IMR-90 (cell line): ENCODE measurements at regions not wholly inside any gene's neighbourhood (a gene's known extent, or its start where the extent isn't known, plus 50 kb on each side); places are given as distances from the start of the nearest gene placed in this dataset.

ENCODE experiments used
- ATAC-seq: fragments of 200-7000 bp; cut with Tn5 transposase; 2 replicates; pipeline ENCODE4 v1.9.1; 2020; ENCODE audit warnings: low read depth, mild to moderate bottlenecking, moderate library complexity
- BruUV-seq: library from RNA; stranded (reverse); fragments of 400-500 nt; replicated peaks from 2 replicates; lab custom pipeline; 2021; lab: Mats Ljungman, UMichigan
- CTCF ChIA-PET: fragments of 300-600 bp; formaldehyde crosslinking; extraction: SDS; loops from one replicate; lab custom pipeline; 2021; ENCODE audit warnings: antibody characterized with exemption; lab: Yijun Ruan, JAX
- POLR2A ChIA-PET: fragments of 300-600 bp; sonication (Branson Sonifier 250); formaldehyde crosslinking; loops from one replicate; lab custom pipeline; 2022; ENCODE audit warnings: antibody characterized with exemption; ENCODE audit not compliant: unreplicated experiment; lab: Charles Lee
- DNase-seq: peaks from one replicate; pipeline ENCODE4 v3.0.0; 2013
- H2AFZ ChIP-seq: replicated peaks from 2 replicates; pipeline ENCODE3; 2013; ENCODE audit warnings: low read length, mild to moderate bottlenecking; ENCODE audit not compliant: poor library complexity
- H2AK5ac ChIP-seq: 2 replicates; pipeline ENCODE4 v1.6.1; 2013; ENCODE audit warnings: low read depth, low read length, inconsistent platforms
- H2AK9ac ChIP-seq: replicated peaks from 2 replicates; pipeline ENCODE3; 2013; ENCODE audit warnings: mild to moderate bottlenecking, low read depth, low read length, moderate library complexity; ENCODE audit not compliant: poor library complexity
- H2BK120ac ChIP-seq: 2 replicates; pipeline ENCODE4 v1.6.1; 2013; ENCODE audit warnings: low read depth, low read length, inconsistent platforms
- H2BK15ac ChIP-seq: 3 replicates; pipeline ENCODE4 v1.6.1; 2013; ENCODE audit warnings: low read depth, low read length, inconsistent platforms
- H2BK20ac ChIP-seq: 2 replicates; pipeline ENCODE4 v1.6.1; 2013; ENCODE audit warnings: low read depth, mild to moderate bottlenecking, inconsistent platforms, low read length, moderate library complexity
- H2BK5ac ChIP-seq: 2 replicates; pipeline ENCODE4 v1.6.1; 2013; ENCODE audit warnings: mild to moderate bottlenecking, low read depth, low read length, inconsistent platforms; ENCODE audit not compliant: poor library complexity, severe bottlenecking
- H3K14ac ChIP-seq: replicated peaks from 2 replicates; pipeline ENCODE4 v1.6.1; 2013; ENCODE audit warnings: low read depth, low read length, inconsistent platforms
- H3K18ac ChIP-seq: 2 replicates; pipeline ENCODE4 v1.6.1; 2013; ENCODE audit warnings: low read depth, low read length, control low read depth
- H3K23ac ChIP-seq: 2 replicates; pipeline ENCODE4 v1.6.1; 2013; ENCODE audit warnings: low read depth, low read length, inconsistent platforms
- H3K27ac ChIP-seq: 2 replicates; pipeline ENCODE4 v1.5.1; 2013; ENCODE audit warnings: mild to moderate bottlenecking, control low read depth, low read length; ENCODE audit not compliant: insufficient read depth
- H3K27me3 ChIP-seq: 2 replicates; pipeline ENCODE4 v1.6.1; 2013; ENCODE audit warnings: low read length; ENCODE audit not compliant: control insufficient read depth, insufficient read depth
- H3K36me3 ChIP-seq: 2 replicates; pipeline ENCODE4 v1.6.1; 2013; ENCODE audit warnings: low read length, mixed read lengths; ENCODE audit not compliant: control insufficient read depth, insufficient read depth
- H3K4ac ChIP-seq: 2 replicates; pipeline ENCODE4 v1.6.1; 2013; ENCODE audit warnings: low read depth, low read length, inconsistent platforms
- H3K4me1 ChIP-seq: 2 replicates; pipeline ENCODE4 v1.6.1; 2013; ENCODE audit warnings: low read length, mixed read lengths; ENCODE audit not compliant: control insufficient read depth, insufficient read depth
- H3K4me2 ChIP-seq: 2 replicates; pipeline ENCODE4 v1.6.1; 2013; ENCODE audit warnings: low read depth, mild to moderate bottlenecking, control low read depth, low read length, moderate library complexity
- H3K4me3 ChIP-seq: 2 replicates; pipeline ENCODE4 v1.5.1; 2013; ENCODE audit warnings: low read depth, mild to moderate bottlenecking, control low read depth, low read length, moderate library complexity; ENCODE audit not compliant: insufficient read depth
- H3K56ac ChIP-seq: 2 replicates; pipeline ENCODE4 v1.6.1; 2013; ENCODE audit warnings: low read length, inconsistent platforms; ENCODE audit not compliant: insufficient read depth; ENCODE audit errors: extremely low read depth
- H3K79me1 ChIP-seq, 2 experiments: 2 replicates each; pipeline ENCODE4 v1.6.1; 2013; ENCODE audit warnings: low read length in 2 of 2, inconsistent platforms in 1 of 2, low read depth in 1 of 2
- H3K9ac ChIP-seq: 2 replicates; pipeline ENCODE4 v1.6.1; 2013; ENCODE audit warnings: low read depth, low read length, control low read depth
- H3K9me1 ChIP-seq: 2 replicates; pipeline ENCODE4 v1.6.1; 2013; ENCODE audit warnings: low read length, inconsistent platforms; ENCODE audit not compliant: insufficient read depth
- H3K9me3 ChIP-seq: 2 replicates; pipeline ENCODE4 v1.6.1; 2013; ENCODE audit warnings: low read length; ENCODE audit not compliant: control insufficient read depth, insufficient read depth
- H4K20me1 ChIP-seq: 2 replicates; pipeline ENCODE4 v1.6.1; 2013; ENCODE audit warnings: low read length, inconsistent platforms; ENCODE audit not compliant: insufficient read depth
- H4K5ac ChIP-seq: 2 replicates; pipeline ENCODE4 v1.6.1; 2013; ENCODE audit warnings: mild to moderate bottlenecking, low read depth, low read length, control low read depth
- H4K8ac ChIP-seq, 2 experiments: 2 replicates each; pipeline ENCODE4 v1.6.1; 2013; ENCODE audit warnings: low read depth in 2 of 2, low read length in 2 of 2, control low read depth in 1 of 2, inconsistent platforms in 1 of 2
- H4K91ac ChIP-seq: 2 replicates; pipeline ENCODE4 v1.6.1; 2013; ENCODE audit warnings: low read depth, low read length, inconsistent platforms; ENCODE audit not compliant: insufficient read depth
- BHLHE40 ChIP-seq: fragments of 150-350 bp; IDR thresholded peaks from 2 replicates; pipeline ENCODE4 v1.6.1; 2016; ENCODE audit warnings: mild to moderate bottlenecking, low read depth, low read length
- CEBPB ChIP-seq: IDR thresholded peaks from 2 replicates; pipeline ENCODE4 v1.6.1; 2012; ENCODE audit warnings: low read depth, low read length, improper control_type of control experiment
- CHD1 ChIP-seq: IDR thresholded peaks from 2 replicates; pipeline ENCODE4 v1.6.1; 2012; ENCODE audit warnings: low read depth, low read length, improper control_type of control experiment
- MAFK ChIP-seq: IDR thresholded peaks from 2 replicates; pipeline ENCODE4 v1.6.1; 2012; ENCODE audit warnings: low read depth, low read length, improper control_type of control experiment
- MAZ ChIP-seq: IDR thresholded peaks from 2 replicates; pipeline ENCODE4 v1.6.1; 2012; ENCODE audit warnings: low read depth, mild to moderate bottlenecking, low read length, improper control_type of control experiment, moderate library complexity, borderline replicate concordance
- MXI1 ChIP-seq: IDR thresholded peaks from 2 replicates; pipeline ENCODE4 v1.6.1; 2012; ENCODE audit warnings: low read depth, mild to moderate bottlenecking, low read length, moderate library complexity, borderline replicate concordance
- NFE2L2 ChIP-seq: fragments of 150-350 bp; IDR thresholded peaks from 2 replicates; pipeline ENCODE4 v1.6.1; 2016; ENCODE audit warnings: low read depth, mild to moderate bottlenecking, low read length
- POLR2A ChIP-seq: IDR thresholded peaks from 2 replicates; pipeline ENCODE4 v1.6.1; 2012; ENCODE audit warnings: mild to moderate bottlenecking, low read depth, low read length
- RAD21 ChIP-seq: IDR thresholded peaks from 2 replicates; pipeline ENCODE4 v1.6.1; 2012; ENCODE audit warnings: low read length, improper control_type of control experiment
- RCOR1 ChIP-seq: IDR thresholded peaks from 2 replicates; pipeline ENCODE4 v1.6.1; 2012; ENCODE audit warnings: mild to moderate bottlenecking, low read length, improper control_type of control experiment; ENCODE audit not compliant: insufficient replicate concordance
- SMC3 ChIP-seq: fragments of 150-350 bp; IDR thresholded peaks from 2 replicates; pipeline ENCODE4 v1.6.1; 2016; ENCODE audit warnings: low read depth, mild to moderate bottlenecking, antibody characterized with exemption, low read length, moderate library complexity
- WGBS, 2 experiments: methylation state at CpG; one replicate each; pipeline versions ENCODE4 v1.1.5 to v1.1.7; 2013; ENCODE audit warnings: missing lambda C conversion rate in 2 of 2; ENCODE audit not compliant: insufficient read length in 1 of 2; ENCODE audit errors: extremely low coverage in 2 of 2; 5-methylcytosine and 5-hydroxymethylcytosine counted together
- dilution Hi-C: fragments of 300-500 bp; cut with HindIII; formaldehyde crosslinking; loops from one replicate; pipeline ENCODE4 v1.14.3; 2018; ENCODE audit warnings: low sequenced_read_pairs; ENCODE audit not compliant: unreplicated experiment
- in situ Hi-C: fragments of 300-500 bp; cut with MboI; formaldehyde crosslinking; loops from 3 replicates; pipeline ENCODE4 v1.14.3; 2019; ENCODE audit warnings: low sequenced_read_pairs, inconsistent platforms, mixed read lengths
- intact Hi-C: fragments of 100-400 bp; cut with micrococcal nuclease; formaldehyde crosslinking; loops from 2 replicates; pipeline ENCODE4 v1.10.0; 2022
- TF ChIP-seq, protein P1 (sequence below): fragments of 150-350 bp; IDR thresholded peaks from 2 replicates; pipeline ENCODE4 v1.6.1; 2016; ENCODE audit warnings: low read depth, mild to moderate bottlenecking, low read length, moderate library complexity, borderline replicate concordance
- TF ChIP-seq, protein P2 (sequence below): fragments of 150-350 bp; IDR thresholded peaks from 2 replicates; pipeline ENCODE4 v1.6.1; 2017; ENCODE audit warnings: mild to moderate bottlenecking, antibody characterized with exemption, low read length, low read depth
- TF ChIP-seq, protein P3 (sequence below): conservative IDR thresholded peaks from 2 replicates; pipeline ENCODE4 v1.5.1; 2012; ENCODE audit warnings: mild to moderate bottlenecking, low read depth, low read length, improper control_type of control experiment

DNA sequence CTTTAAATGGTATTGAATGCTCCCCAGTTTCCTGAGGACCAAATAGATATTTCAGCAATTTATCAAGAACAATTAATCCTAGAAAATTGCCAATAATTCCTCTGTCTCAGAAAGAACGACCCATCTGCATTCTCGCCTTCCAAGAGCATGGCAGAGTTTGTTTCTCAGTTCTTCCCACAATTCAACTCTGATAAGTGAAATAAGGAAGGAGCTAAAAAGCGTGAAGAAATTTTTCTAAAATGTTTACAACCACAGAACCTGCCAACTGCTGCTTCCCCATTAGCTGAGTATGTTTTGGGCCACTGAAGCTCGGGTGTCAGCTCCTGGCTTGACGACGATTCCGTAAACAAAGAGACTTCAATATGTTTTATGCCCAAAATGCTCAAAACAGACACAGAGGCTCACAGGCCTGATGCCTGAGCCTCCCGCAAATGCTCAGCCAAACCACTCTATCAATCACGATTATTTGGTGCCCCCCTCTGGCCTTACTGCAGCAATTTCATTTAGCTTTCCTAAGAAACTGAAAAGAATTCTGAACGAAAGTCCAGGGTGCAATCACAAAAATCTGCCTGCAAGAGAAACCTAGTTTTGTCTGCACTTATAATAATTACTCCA lies 259.2 kb upstream of the CCDC54 start:
- Histone ChIP-seq H4K91ac (peak overlapping the region; percentile 67; the same call in 1 of the 2 replicates), H2BK120ac (peak overlapping the region; percentile 68; the same call in 1 of the 2 replicates), H3K9ac (peak overlapping the region; percentile 23), H2BK5ac (no peak overlapping the region), H3K36me3 (no peaks in the 10 kb centered on the region), H2AK9ac (no peak overlapping the region), H4K8ac (peak overlapping the region in 1 of 2 experiments; percentile 92; a peak in 2 of 4 replicates), H3K27ac (no peak overlapping the region), H3K14ac (peak overlapping the region; percentile 78; the same call in 1 of the 2 replicates), H3K4ac (peak overlapping the region; percentile 62; the same call in 1 of the 2 replicates), H3K56ac (peak overlapping the region; percentile 5; the same call in 1 of the 2 replicates), H4K5ac (peak overlapping the region; percentile 55; the same call in 1 of the 2 replicates), H3K4me2 (peak overlapping the region; percentile 13; the same call in 1 of the 2 replicates), H3K9me3 (no peaks in the 10 kb centered on the region), H2BK20ac (peak overlapping the region; percentile 64; the same call in 1 of the 2 replicates), H3K23ac (peak overlapping the region; percentile 50; the same call in 1 of the 2 replicates), H3K27me3 (no peaks in the 10 kb centered on the region; the same call in 1 of the 2 replicates), H2AK5ac (no peak overlapping the region), H2BK15ac (no peak overlapping the region), H3K79me1 (no peaks in the 10 kb centered on the region), H3K4me1 (peaks cover 2% of the 10 kb centered on the region; the same call in 1 of the 2 replicates), H4K20me1 (no peaks in the 10 kb centered on the region), H2AFZ (peak overlapping the region; percentile 89), H3K18ac (no peak overlapping the region; the same call in 1 of the 2 replicates), H3K9me1 (no peaks in the 10 kb centered on the region), H3K4me3 (no peak overlapping the region)
- BruUV-seq = no TSS peak
- DNase-seq (peak; percentile 80), ATAC-seq (peak; percentile 92)
- ChIA-PET CTCF (interaction anchor here (0.7 to 0.8 kb wide), 4 partner anchors 9 to 1687 kb away, joined by 3 read pairs; no protein-coding TSS in a partner anchor), POLR2A (interaction anchor here (0.5 kb wide), 1 partner anchor 324 kb away, joined by 16 read pairs; no protein-coding TSS in a partner anchor)
- intact Hi-C loops = loop anchor here (1.0 to 2.0 kb wide), 2 partner anchors 53 to 509 kb away; no protein-coding TSS in a partner anchor
- WGBS, 2 experiments = 10% methylated on average over 2 of the region's 10 CpGs; no CpG with 5 or more reads in 1 of the 2 experiments
- dilution Hi-C loops = no loop called here
- in situ Hi-C loops = no loop called here
- TF ChIP-seq RAD21 (peak; percentile 88), CEBPB (no peak), MAZ (no peak), RCOR1 (no peak), POLR2A (peak; percentile 36; the same call in 1 of the 2 replicates), MXI1 (no peak), MAFK (no peak), BHLHE40 (no peak), SMC3 (peak; percentile 71), NFE2L2 (no peak), CHD1 (no peak)
- TF ChIP-seq, protein P1, sequence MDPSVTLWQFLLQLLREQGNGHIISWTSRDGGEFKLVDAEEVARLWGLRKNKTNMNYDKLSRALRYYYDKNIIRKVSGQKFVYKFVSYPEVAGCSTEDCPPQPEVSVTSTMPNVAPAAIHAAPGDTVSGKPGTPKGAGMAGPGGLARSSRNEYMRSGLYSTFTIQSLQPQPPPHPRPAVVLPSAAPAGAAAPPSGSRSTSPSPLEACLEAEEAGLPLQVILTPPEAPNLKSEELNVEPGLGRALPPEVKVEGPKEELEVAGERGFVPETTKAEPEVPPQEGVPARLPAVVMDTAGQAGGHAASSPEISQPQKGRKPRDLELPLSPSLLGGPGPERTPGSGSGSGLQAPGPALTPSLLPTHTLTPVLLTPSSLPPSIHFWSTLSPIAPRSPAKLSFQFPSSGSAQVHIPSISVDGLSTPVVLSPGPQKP = no peak
- TF ChIP-seq, protein P2, sequence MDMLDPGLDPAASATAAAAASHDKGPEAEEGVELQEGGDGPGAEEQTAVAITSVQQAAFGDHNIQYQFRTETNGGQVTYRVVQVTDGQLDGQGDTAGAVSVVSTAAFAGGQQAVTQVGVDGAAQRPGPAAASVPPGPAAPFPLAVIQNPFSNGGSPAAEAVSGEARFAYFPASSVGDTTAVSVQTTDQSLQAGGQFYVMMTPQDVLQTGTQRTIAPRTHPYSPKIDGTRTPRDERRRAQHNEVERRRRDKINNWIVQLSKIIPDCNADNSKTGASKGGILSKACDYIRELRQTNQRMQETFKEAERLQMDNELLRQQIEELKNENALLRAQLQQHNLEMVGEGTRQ = no peak
- TF ChIP-seq, protein P3, sequence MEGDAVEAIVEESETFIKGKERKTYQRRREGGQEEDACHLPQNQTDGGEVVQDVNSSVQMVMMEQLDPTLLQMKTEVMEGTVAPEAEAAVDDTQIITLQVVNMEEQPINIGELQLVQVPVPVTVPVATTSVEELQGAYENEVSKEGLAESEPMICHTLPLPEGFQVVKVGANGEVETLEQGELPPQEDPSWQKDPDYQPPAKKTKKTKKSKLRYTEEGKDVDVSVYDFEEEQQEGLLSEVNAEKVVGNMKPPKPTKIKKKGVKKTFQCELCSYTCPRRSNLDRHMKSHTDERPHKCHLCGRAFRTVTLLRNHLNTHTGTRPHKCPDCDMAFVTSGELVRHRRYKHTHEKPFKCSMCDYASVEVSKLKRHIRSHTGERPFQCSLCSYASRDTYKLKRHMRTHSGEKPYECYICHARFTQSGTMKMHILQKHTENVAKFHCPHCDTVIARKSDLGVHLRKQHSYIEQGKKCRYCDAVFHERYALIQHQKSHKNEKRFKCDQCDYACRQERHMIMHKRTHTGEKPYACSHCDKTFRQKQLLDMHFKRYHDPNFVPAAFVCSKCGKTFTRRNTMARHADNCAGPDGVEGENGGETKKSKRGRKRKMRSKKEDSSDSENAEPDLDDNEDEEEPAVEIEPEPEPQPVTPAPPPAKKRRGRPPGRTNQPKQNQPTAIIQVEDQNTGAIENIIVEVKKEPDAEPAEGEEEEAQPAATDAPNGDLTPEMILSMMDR = peak; percentile 73
